ENCODE measurements at regions not wholly inside any gene's neighbourhood (a gene's known extent, or its start where the extent isn't known, plus 50 kb on each side); places are given as distances from the start of the nearest gene placed in this dataset.
"Not testable (repeated sequence)": the region's sequence is repeated elsewhere in the genome, so short reads cannot be mapped to it uniquely, and the experiment has no call there.

- no peaks in the 10 kb centered on the region for H3K9me3 ChIP-seq (ENCODE audit: control insufficient read depth, low read length, poor library complexity, severe bottlenecking)
- no peaks in the 10 kb centered on the region for H3K4me1 Mint-ChIP-seq
- DNase-seq, result no peak
- H3K36me3 Mint-ChIP-seq (ENCODE audit: low read depth), result no peaks in the 10 kb centered on the region
- no peak overlapping the region for H3K27ac Mint-ChIP-seq
- H3K4me3 Mint-ChIP-seq, result no peak overlapping the region
- no peak for ATAC-seq
- H3K27me3 Mint-ChIP-seq, result no peaks in the 10 kb centered on the region
These were observed 932.2 kb upstream of the LRFN5 start for GRCh38 chr14:40674502-40674901.

- no peaks in the 10 kb centered on the region for H3K9me3 ChIP-seq (ENCODE audit: control insufficient read depth, low read length, poor library complexity, severe bottlenecking)
- Mint-ChIP-seq H3K27me3 (no peaks in the 10 kb centered on the region), H3K4me1 (no peaks in the 10 kb centered on the region), H3K4me3 (no peak overlapping the region), H3K27ac (no peak overlapping the region), H3K36me3 (ENCODE audit: low read depth) (no peaks in the 10 kb centered on the region)
- DNase-seq (no peak), ATAC-seq (no peak)
These were observed 950.4 kb upstream of the LRFN5 start for GRCh38 chr14:40656311-40656710.

- H3K9me3 ChIP-seq (ENCODE audit: control insufficient read depth, low read length, poor library complexity, severe bottlenecking), result no peaks in the 10 kb centered on the region
- no peaks in the 10 kb centered on the region for H3K27me3 Mint-ChIP-seq
- DNase-seq (no peak), ATAC-seq (no peak)
- no peaks in the 10 kb centered on the region for H3K36me3 Mint-ChIP-seq (ENCODE audit: low read depth)
- H3K4me3 Mint-ChIP-seq, result no peak overlapping the region
- H3K4me1 Mint-ChIP-seq, result no peaks in the 10 kb centered on the region
- H3K27ac Mint-ChIP-seq, result no peak overlapping the region
These were observed 954.5 kb upstream of the LRFN5 start for GRCh38 chr14:40652089-40652691.

GRCh38 chr14:40630471-40630870, 976.2 kb upstream of the LRFN5 start:
- no peaks in the 10 kb centered on the region for H3K9me3 ChIP-seq (ENCODE audit: control insufficient read depth, low read length, poor library complexity, severe bottlenecking)
- Mint-ChIP-seq H3K4me1 (no peaks in the 10 kb centered on the region), H3K27ac (no peak overlapping the region), H3K27me3 (no peaks in the 10 kb centered on the region), H3K4me3 (peak overlapping the region; percentile 0), H3K36me3 (ENCODE audit: low read depth) (no peaks in the 10 kb centered on the region)
- ATAC-seq, result no peak
- DNase-seq, result no peak

- H3K27ac Mint-ChIP-seq; H3K36me3 Mint-ChIP-seq (ENCODE audit: low read depth); ATAC-seq; H3K27me3 Mint-ChIP-seq; DNase-seq; H3K9me3 ChIP-seq (ENCODE audit: control insufficient read depth, low read length, poor library complexity, severe bottlenecking); H3K4me1 Mint-ChIP-seq: not testable (repeated sequence)
- H3K4me3 Mint-ChIP-seq, result peak overlapping the region; percentile 0
These were observed 977.0 kb upstream of the LRFN5 start for GRCh38 chr14:40629551-40630137.

- no peaks in the 10 kb centered on the region for H3K36me3 Mint-ChIP-seq (ENCODE audit: low read depth)
- no peaks in the 10 kb centered on the region for H3K27me3 Mint-ChIP-seq
- no peak for ATAC-seq
- H3K27ac Mint-ChIP-seq, result no peak overlapping the region
- no peaks in the 10 kb centered on the region for H3K9me3 ChIP-seq (ENCODE audit: control insufficient read depth, low read length, poor library complexity, severe bottlenecking)
- no peaks in the 10 kb centered on the region for H3K4me1 Mint-ChIP-seq
- DNase-seq, result no peak
- H3K4me3 Mint-ChIP-seq, result no peak overlapping the region
These were observed 977.5 kb upstream of the LRFN5 start for GRCh38 chr14:40629144-40629543.

GRCh38 chr14:40623643-40624042, 983.0 kb upstream of the LRFN5 start:
- H3K9me3 ChIP-seq (ENCODE audit: control insufficient read depth, low read length, poor library complexity, severe bottlenecking), result no peaks in the 10 kb centered on the region
- DNase-seq (no peak), ATAC-seq (no peak)
- no peaks in the 10 kb centered on the region for H3K27me3 Mint-ChIP-seq
- no peak overlapping the region for H3K4me3 Mint-ChIP-seq
- no peak overlapping the region for H3K27ac Mint-ChIP-seq
- no peaks in the 10 kb centered on the region for H3K36me3 Mint-ChIP-seq (ENCODE audit: low read depth)
- no peaks in the 10 kb centered on the region for H3K4me1 Mint-ChIP-seq

- DNase-seq, result no peak
- Mint-ChIP-seq H3K4me1 (no peaks in the 10 kb centered on the region), H3K27ac (no peak overlapping the region), H3K36me3 (ENCODE audit: low read depth) (no peaks in the 10 kb centered on the region), H3K27me3 (no peaks in the 10 kb centered on the region), H3K4me3 (no peak overlapping the region)
- H3K9me3 ChIP-seq (ENCODE audit: control insufficient read depth, low read length, poor library complexity, severe bottlenecking), result no peaks in the 10 kb centered on the region
- ATAC-seq, result no peak
These were observed 988.3 kb upstream of the LRFN5 start for GRCh38 chr14:40618225-40618898.

GRCh38 chr14:40616579-40616978, 990.1 kb upstream of the LRFN5 start:
- no peaks in the 10 kb centered on the region for H3K4me1 Mint-ChIP-seq
- no peak overlapping the region for H3K4me3 Mint-ChIP-seq
- no peaks in the 10 kb centered on the region for H3K9me3 ChIP-seq (ENCODE audit: control insufficient read depth, low read length, poor library complexity, severe bottlenecking)
- H3K36me3 Mint-ChIP-seq (ENCODE audit: low read depth), result no peaks in the 10 kb centered on the region
- H3K27ac Mint-ChIP-seq, result no peak overlapping the region
- ATAC-seq (no peak), DNase-seq (no peak)
- no peaks in the 10 kb centered on the region for H3K27me3 Mint-ChIP-seq

- no peaks in the 10 kb centered on the region for H3K27me3 Mint-ChIP-seq
- H3K27ac Mint-ChIP-seq, result no peak overlapping the region
- no peak for ATAC-seq
- no peaks in the 10 kb centered on the region for H3K36me3 Mint-ChIP-seq (ENCODE audit: low read depth)
- DNase-seq, result no peak
- no peaks in the 10 kb centered on the region for H3K9me3 ChIP-seq (ENCODE audit: control insufficient read depth, low read length, poor library complexity, severe bottlenecking)
- no peak overlapping the region for H3K4me3 Mint-ChIP-seq
- peaks cover 2% of the 10 kb centered on the region for H3K4me1 Mint-ChIP-seq
These were observed 1005.6 kb upstream of the LRFN5 start for GRCh38 chr14:40601063-40601462.

- H3K4me1 Mint-ChIP-seq, result peaks cover 2% of the 10 kb centered on the region
- H3K4me3 Mint-ChIP-seq, result no peak overlapping the region
- H3K27ac Mint-ChIP-seq, result no peak overlapping the region
- H3K9me3 ChIP-seq (ENCODE audit: control insufficient read depth, low read length, poor library complexity, severe bottlenecking), result no peaks in the 10 kb centered on the region
- ATAC-seq (no peak), DNase-seq (no peak)
- H3K36me3 Mint-ChIP-seq (ENCODE audit: low read depth), result no peaks in the 10 kb centered on the region
- no peaks in the 10 kb centered on the region for H3K27me3 Mint-ChIP-seq
These were observed 1007.0 kb upstream of the LRFN5 start for GRCh38 chr14:40599725-40600124.

- Mint-ChIP-seq H3K27me3 (no peaks in the 10 kb centered on the region), H3K36me3 (ENCODE audit: low read depth) (no peaks in the 10 kb centered on the region), H3K4me3 (no peak overlapping the region), H3K27ac (no peak overlapping the region), H3K4me1 (no peaks in the 10 kb centered on the region)
- no peak for ATAC-seq
- H3K9me3 ChIP-seq (ENCODE audit: control insufficient read depth, low read length, poor library complexity, severe bottlenecking), result no peaks in the 10 kb centered on the region
- DNase-seq, result no peak
These were observed 1025.4 kb upstream of the LRFN5 start for GRCh38 chr14:40581264-40581663.

GRCh38 chr14:40576880-40577478, 1029.7 kb upstream of the LRFN5 start:
- no peaks in the 10 kb centered on the region for H3K9me3 ChIP-seq (ENCODE audit: control insufficient read depth, low read length, poor library complexity, severe bottlenecking)
- no peak for DNase-seq
- Mint-ChIP-seq H3K4me3 (no peak overlapping the region), H3K27me3 (no peaks in the 10 kb centered on the region), H3K36me3 (ENCODE audit: low read depth) (no peaks in the 10 kb centered on the region), H3K27ac (no peak overlapping the region), H3K4me1 (no peaks in the 10 kb centered on the region)
- ATAC-seq, result no peak
